HG03460 (cell line): ENCODE measurements at regions not wholly inside any gene's neighbourhood (a gene's known extent, or its start where the extent isn't known, plus 50 kb on each side); places are given as distances from the start of the nearest gene placed in this dataset.

ENCODE experiments used
- ATAC-seq: cut with Tn5 transposase; IDR thresholded peaks from one replicate; pipeline ENCODE4 v1.9.1; 2021; ENCODE audit not compliant: unreplicated experiment

GRCh38 chr6:82017288-82017687 is 230.3 kb downstream of the IBTK start:
- ATAC-seq: no peak

- no peak for ATAC-seq
Observed at GRCh38 chr6:82015526-82015925, 232.0 kb downstream of the IBTK start.

GRCh38 chr6:82015043-82015442 is 232.5 kb downstream of the IBTK start:
- no peak for ATAC-seq

- ATAC-seq: no peak
Observed at GRCh38 chr6:82013561-82014530, 233.7 kb downstream of the IBTK start.

- peak; percentile 75 for ATAC-seq
Observed at GRCh38 chr6:82006027-82006738, 241.4 kb downstream of the IBTK start.

DNA sequence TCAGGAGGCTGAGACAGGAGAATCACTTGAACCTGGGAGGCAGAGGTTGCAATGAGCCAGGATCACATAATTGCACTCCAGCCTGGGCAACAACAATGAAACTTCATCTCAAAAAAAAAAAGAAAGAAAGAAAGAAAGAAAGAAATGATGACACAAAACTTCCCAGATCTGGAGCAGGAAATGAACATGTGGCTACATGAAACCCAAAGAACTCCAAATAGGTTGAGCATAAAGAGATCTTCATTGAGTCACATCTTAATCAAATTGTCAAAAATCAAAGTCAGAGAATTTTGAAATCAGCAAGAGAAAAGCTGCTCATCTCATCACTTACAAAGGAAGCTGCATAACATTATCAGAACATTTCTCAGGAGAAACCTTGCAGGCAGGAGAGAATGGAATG is 247.0 kb downstream of the IBTK start:
- ATAC-seq: no peak

- ATAC-seq: no peak
Observed at GRCh38 chr6:81999826-82000225, 247.3 kb upstream of the TENT5A start.

GRCh38 chr6:81999270-81999669 is 246.8 kb upstream of the TENT5A start:
- no peak for ATAC-seq

DNA sequence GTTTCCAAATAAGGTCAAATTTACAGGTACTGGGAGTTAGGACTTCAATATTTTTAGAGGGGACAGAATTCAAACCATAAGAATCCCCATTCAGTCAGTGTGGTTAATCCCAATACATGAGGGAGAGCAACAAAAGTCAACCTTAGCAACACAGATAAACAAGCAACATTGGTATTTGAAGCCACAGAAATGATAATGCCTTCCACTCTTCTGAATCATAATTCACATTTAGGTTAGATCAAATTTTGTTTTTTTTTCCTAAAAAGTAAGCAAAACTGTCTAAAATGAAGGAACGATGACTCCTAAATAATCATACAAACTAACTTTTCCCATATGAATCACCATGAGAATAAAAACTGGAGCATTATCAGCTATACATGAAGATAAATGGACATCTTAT is 246.0 kb upstream of the TENT5A start:
- ATAC-seq: no peak

DNA sequence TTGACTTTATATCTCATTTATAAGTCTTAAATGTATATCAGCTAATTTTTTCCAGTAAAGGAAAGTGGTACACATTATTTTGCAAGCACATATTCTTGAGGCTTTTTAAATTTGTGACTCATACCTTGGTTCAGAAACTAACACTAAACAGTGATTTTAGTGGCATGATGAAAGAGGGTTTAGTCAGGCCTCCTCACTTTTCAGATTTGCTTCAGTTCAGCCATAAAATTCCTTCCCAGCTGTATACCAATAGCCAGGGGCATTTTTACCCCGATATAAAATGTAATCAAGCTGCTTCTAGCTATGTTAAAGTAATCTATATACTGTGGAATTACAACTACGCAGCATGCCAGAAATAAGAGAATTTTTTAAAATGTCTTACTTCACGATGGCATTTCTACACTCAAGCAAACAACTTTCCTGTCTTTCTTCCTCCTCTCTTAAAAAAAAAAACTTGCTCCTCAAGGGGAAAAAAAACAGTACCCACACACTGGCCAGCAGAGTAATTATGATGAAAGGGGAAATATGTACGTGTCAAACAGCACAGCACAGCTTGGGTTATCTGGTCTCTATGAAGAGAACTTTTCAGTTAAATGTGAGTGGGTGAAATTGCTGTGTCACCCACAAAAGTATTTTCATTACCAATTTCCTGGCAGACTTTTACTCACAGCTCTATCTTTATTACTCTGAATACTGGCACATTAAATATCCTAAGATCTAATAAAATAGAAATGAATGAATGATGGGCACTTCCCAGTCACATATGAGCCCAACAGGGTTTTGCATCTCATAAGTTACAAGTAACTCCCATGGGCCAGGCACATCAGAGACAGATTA is 244.8 kb upstream of the TENT5A start:
- ATAC-seq: no peak

DNA sequence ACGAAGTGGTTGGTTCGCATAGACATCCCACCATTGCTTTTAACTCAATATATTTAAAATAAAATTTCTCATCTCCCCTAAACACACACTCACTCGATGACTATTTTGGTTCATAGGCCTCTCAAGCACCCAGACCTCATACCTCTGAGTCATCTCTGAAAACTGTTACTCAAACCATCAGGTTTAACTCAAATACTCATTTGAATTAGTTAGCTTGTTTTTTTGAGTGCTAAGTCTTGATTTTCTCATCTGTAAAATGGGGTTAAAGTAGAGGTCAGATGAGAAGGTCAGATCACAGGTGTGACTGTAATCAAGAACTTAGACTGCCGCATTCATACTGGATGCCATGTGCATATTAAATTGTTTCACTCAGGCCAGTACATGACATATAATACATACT is 243.9 kb upstream of the TENT5A start:
- ATAC-seq: no peak

- no peak for ATAC-seq
Observed at GRCh38 chr6:81995548-81996289, 243.2 kb upstream of the TENT5A start.

GRCh38 chr6:81988871-81989270 is 236.4 kb upstream of the TENT5A start:
- no peak for ATAC-seq

DNA sequence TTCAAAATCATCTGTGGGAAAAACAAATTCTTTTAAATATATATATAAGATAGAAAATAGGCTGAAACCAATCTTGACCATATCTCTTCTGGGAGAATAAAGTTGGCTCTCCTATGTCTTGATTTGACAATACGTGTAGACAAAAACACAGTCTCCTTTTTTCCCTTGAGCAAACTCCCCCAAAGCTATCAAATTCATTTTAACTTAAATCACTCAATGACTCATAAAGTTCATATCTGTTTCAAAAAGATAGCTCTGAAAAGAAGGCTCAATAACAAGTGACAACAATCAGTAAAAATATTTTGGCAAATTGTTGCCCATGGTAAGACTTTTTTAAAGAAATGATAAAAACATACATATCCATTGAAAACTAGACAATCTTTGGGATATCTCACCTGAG is 236.0 kb upstream of the TENT5A start:
- no peak for ATAC-seq

GRCh38 chr6:81987293-81987692 is 234.8 kb upstream of the TENT5A start:
- ATAC-seq: no peak

- no peak for ATAC-seq
Observed at GRCh38 chr6:81985191-81985590, 232.7 kb upstream of the TENT5A start.

DNA sequence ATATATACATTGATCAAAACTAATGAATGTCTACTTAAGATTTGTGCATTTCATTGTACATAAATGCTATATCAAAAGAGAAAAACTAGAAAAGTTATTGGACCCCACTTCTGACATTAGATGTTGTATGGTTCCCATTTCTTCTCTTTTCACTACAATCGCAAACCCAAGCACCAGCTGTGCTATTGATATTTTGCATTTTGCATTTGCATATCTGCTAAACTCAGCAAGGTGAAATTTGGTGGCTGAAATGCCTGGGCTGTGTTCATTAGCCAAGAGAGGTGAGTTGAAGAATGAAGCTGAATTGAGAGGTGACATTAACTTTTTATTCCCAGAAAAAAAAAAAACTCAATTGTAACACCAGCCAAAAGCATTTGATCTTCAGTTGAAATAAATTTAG is 232.1 kb upstream of the TENT5A start:
- ATAC-seq: peak; percentile 52

- no peak for ATAC-seq
Observed at GRCh38 chr6:81981812-81982211, 229.3 kb upstream of the TENT5A start.

GRCh38 chr6:81979767-81980166 is 227.3 kb upstream of the TENT5A start:
- no peak for ATAC-seq

GRCh38 chr6:81979329-81979728 is 226.8 kb upstream of the TENT5A start:
- no peak for ATAC-seq

- no peak for ATAC-seq
Observed at GRCh38 chr6:81978230-81978629, 225.7 kb upstream of the TENT5A start.
